Neural progenitor cell (in vitro differentiated cells): ENCODE measurements at regions not wholly inside any gene's neighbourhood (a gene's known extent, or its start where the extent isn't known, plus 50 kb on each side); places are given as distances from the start of the nearest gene placed in this dataset.

Experiments
- CTCF ChIP-seq: fragments of 200-600 bp; sonication (generic); IDR thresholded peaks from 2 replicates; pipeline ENCODE4 v1.5.1; 2017; ENCODE audit warnings: antibody characterized with exemption, mild to moderate bottlenecking
- EZH2 ChIP-seq: fragments of 200-600 bp; sonication (generic); IDR thresholded peaks from 2 replicates; pipeline ENCODE4 v1.6.1; 2017; ENCODE audit warnings: antibody characterized with exemption, mild to moderate bottlenecking, moderate library complexity
- EZH2phosphoT487 ChIP-seq: fragments of 200-600 bp; sonication (generic); IDR thresholded peaks from 2 replicates; pipeline ENCODE4 v1.6.1; 2017; ENCODE audit warnings: antibody characterized with exemption

- TF ChIP-seq CTCF, result no peak
- TF ChIP-seq EZH2, result no peak
- no peak for TF ChIP-seq EZH2phosphoT487
These were observed 1145.1 kb upstream of the MAP3K7 start for GRCh38 chr6:91731939-91732338.
